ENCODE measurements at regions not wholly inside any gene's neighbourhood (a gene's known extent, or its start where the extent isn't known, plus 50 kb on each side); places are given as distances from the start of the nearest gene placed in this dataset.

- TF ChIP-seq CTCF (IDR thresholded peaks at IDR 0.05): no peak
- TF ChIP-seq ZFX (IDR thresholded peaks at IDR 0.05; ENCODE audit: borderline replicate concordance): no peak
These were observed 112.4 kb upstream of the CXCL13 start for GRCh38 chr4:77493120-77493752.

All from 22Rv1 (cell line).